Trophoblast cell (in vitro differentiated cells and primary cell): ENCODE measurements at regions not wholly inside any gene's neighbourhood (a gene's known extent, or its start where the extent isn't known, plus 50 kb on each side); places are given as distances from the start of the nearest gene placed in this dataset.

ENCODE experiments used
- DNase-seq, 2 donors: peaks; one replicate each; pipeline ENCODE4 v3.0.0-alpha.2; 2016
- H2AFZ ChIP-seq: 2 replicates; pipeline ENCODE4 v1.6.1; 2013; ENCODE audit warnings: low read length, moderate library complexity, mild to moderate bottlenecking; ENCODE audit not compliant: insufficient read depth, poor library complexity
- H2AK5ac ChIP-seq: 2 replicates; pipeline ENCODE4 v1.6.1; 2013; ENCODE audit warnings: mild to moderate bottlenecking, low read length
- H2BK120ac ChIP-seq: 2 replicates; pipeline ENCODE4 v1.6.1; 2013; ENCODE audit warnings: low read length, mild to moderate bottlenecking, moderate library complexity; ENCODE audit not compliant: insufficient read depth, poor library complexity
- H2BK12ac ChIP-seq: 2 replicates; pipeline ENCODE4 v1.6.1; 2013; ENCODE audit warnings: mild to moderate bottlenecking, low read length, moderate library complexity
- H2BK5ac ChIP-seq: 2 replicates; pipeline ENCODE4 v1.6.1; 2013; ENCODE audit warnings: low read length, low read depth, moderate library complexity, mild to moderate bottlenecking; ENCODE audit not compliant: poor library complexity
- H3K14ac ChIP-seq: 2 replicates; pipeline ENCODE4 v1.6.1; 2013; ENCODE audit warnings: mild to moderate bottlenecking, low read length
- H3K18ac ChIP-seq: 2 replicates; pipeline ENCODE4 v1.6.1; 2013; ENCODE audit warnings: mild to moderate bottlenecking, low read length
- H3K23ac ChIP-seq: 2 replicates; pipeline ENCODE4 v1.6.1; 2013; ENCODE audit warnings: low read length
- H3K27ac ChIP-seq: 2 replicates; pipeline ENCODE4 v1.5.1; 2013; ENCODE audit warnings: low read depth, mild to moderate bottlenecking, inconsistent platforms, low read length, moderate library complexity
- H3K27me3 ChIP-seq: 2 replicates; pipeline ENCODE4 v1.6.1; 2013; ENCODE audit warnings: inconsistent platforms, mild to moderate bottlenecking, low read length, moderate library complexity; ENCODE audit not compliant: insufficient read depth
- H3K36me3 ChIP-seq, 2 experiments: 1 replicate in 1 of 2; 2 replicates in 1 of 2; pipeline ENCODE4 v1.6.1; 2013; ENCODE audit warnings: low read length in 2 of 2, mild to moderate bottlenecking in 2 of 2, moderate library complexity in 1 of 2; ENCODE audit not compliant: insufficient read depth in 2 of 2, control insufficient read depth in 1 of 2
- H3K4ac ChIP-seq: 2 replicates; pipeline ENCODE4 v1.6.1; 2013; ENCODE audit warnings: low read depth, mild to moderate bottlenecking, low read length, moderate library complexity
- H3K4me1 ChIP-seq, 2 experiments: 1 replicate in 1 of 2; 2 replicates in 1 of 2; pipeline ENCODE4 v1.6.1; 2013; ENCODE audit warnings: low read length in 2 of 2, mild to moderate bottlenecking in 2 of 2, moderate library complexity in 1 of 2; ENCODE audit not compliant: insufficient read depth in 2 of 2, control insufficient read depth in 1 of 2
- H3K4me2 ChIP-seq: 2 replicates; pipeline ENCODE4 v1.6.1; 2013; ENCODE audit warnings: inconsistent platforms, mild to moderate bottlenecking, low read length, moderate library complexity
- H3K4me3 ChIP-seq: 2 replicates; pipeline ENCODE4 v1.5.1; 2013; ENCODE audit warnings: mild to moderate bottlenecking, low read depth, low read length, inconsistent platforms
- H3K79me1 ChIP-seq: one replicate; pipeline ENCODE4 v1.6.1; 2013; ENCODE audit warnings: low read length
- H3K79me2 ChIP-seq: 2 replicates; pipeline ENCODE4 v1.6.1; 2013; ENCODE audit warnings: low read length, mild to moderate bottlenecking; ENCODE audit not compliant: control insufficient read depth, insufficient read depth, poor library complexity
- H3K9ac ChIP-seq: 2 replicates; pipeline ENCODE4 v1.6.1; 2013; ENCODE audit warnings: mild to moderate bottlenecking, low read length
- H3K9me3 ChIP-seq: 2 replicates; pipeline ENCODE4 v1.6.1; 2013; ENCODE audit warnings: low read depth, mild to moderate bottlenecking, control low read depth, inconsistent platforms, low read length; ENCODE audit not compliant: insufficient read depth
- H4K12ac ChIP-seq: 2 replicates; pipeline ENCODE4 v1.6.1; 2013; ENCODE audit warnings: low read depth, mild to moderate bottlenecking, low read length, moderate library complexity
- H4K8ac ChIP-seq: 2 replicates; pipeline ENCODE4 v1.6.1; 2013; ENCODE audit warnings: low read depth, mild to moderate bottlenecking, low read length, moderate library complexity
- H4K91ac ChIP-seq: one replicate; pipeline ENCODE4 v1.6.1; 2013; ENCODE audit warnings: low read depth, mild to moderate bottlenecking, low read length, moderate library complexity
- WGBS: extraction: QIAGEN DNeasy Blood & Tissue Kit; methylation state at CpG from one replicate; pipeline ENCODE4 v1.1.7; 2013; ENCODE audit warnings: missing lambda C conversion rate; ENCODE audit not compliant: insufficient read length, insufficient coverage; ENCODE audit errors: extremely low coverage; 5-methylcytosine and 5-hydroxymethylcytosine counted together

- peaks cover 2% of the 10 kb centered on the region for H3K79me1 ChIP-seq
- no peak for DNase-seq
- H3K27me3 ChIP-seq = no peaks in the 10 kb centered on the region
- no peaks in the 10 kb centered on the region for H3K4me1 ChIP-seq
- no peak overlapping the region for H3K23ac ChIP-seq
- no peak overlapping the region for H2BK120ac ChIP-seq
- H3K4me2 ChIP-seq = no peak overlapping the region
- H3K79me2 ChIP-seq = no peaks in the 10 kb centered on the region
- no peak overlapping the region for H2AFZ ChIP-seq
- no CpG with 5 or more reads among the region's 5 CpGs for WGBS
- H3K27ac ChIP-seq = no peak overlapping the region
- no peak overlapping the region for H4K8ac ChIP-seq
- no peak overlapping the region for H2AK5ac ChIP-seq
- no peak overlapping the region for H2BK12ac ChIP-seq
- no peak overlapping the region for H3K4me3 ChIP-seq
- H3K4ac ChIP-seq = no peak overlapping the region
- no peak overlapping the region for H3K18ac ChIP-seq
- no peaks in the 10 kb centered on the region for H3K36me3 ChIP-seq
- H2BK5ac ChIP-seq = no peak overlapping the region
- peaks cover 3% of the 10 kb centered on the region for H3K9me3 ChIP-seq
- H4K12ac ChIP-seq = no peak overlapping the region
- no peak overlapping the region for H3K9ac ChIP-seq
- H3K14ac ChIP-seq = no peak overlapping the region
- no peak overlapping the region for H4K91ac ChIP-seq
These were observed 67.1 kb upstream of the ZMYND8 start for GRCh38 chr20:47423586-47423985.

GRCh38 chr20:47427067-47427466, 70.6 kb upstream of the ZMYND8 start:
- no peak overlapping the region for H4K8ac ChIP-seq
- H4K91ac ChIP-seq = no peak overlapping the region
- no peaks in the 10 kb centered on the region for H3K36me3 ChIP-seq
- WGBS = no CpG with 5 or more reads among the region's 2 CpGs
- no peak overlapping the region for H3K27ac ChIP-seq
- no peak overlapping the region for H4K12ac ChIP-seq
- no peak overlapping the region for H2BK12ac ChIP-seq
- no peak for DNase-seq
- H3K9ac ChIP-seq = no peak overlapping the region
- peaks cover 5 to 10% of the 10 kb centered on the region in 2 experiments for H3K4me1 ChIP-seq
- no peak overlapping the region for H2AFZ ChIP-seq
- H2AK5ac ChIP-seq = no peak overlapping the region
- H3K4me2 ChIP-seq = no peak overlapping the region
- H3K18ac ChIP-seq = no peak overlapping the region
- peaks cover 8% of the 10 kb centered on the region for H3K79me1 ChIP-seq
- H3K9me3 ChIP-seq = peaks cover 3% of the 10 kb centered on the region
- H3K4me3 ChIP-seq = no peak overlapping the region
- H3K23ac ChIP-seq = no peak overlapping the region
- H2BK120ac ChIP-seq = no peak overlapping the region
- H3K79me2 ChIP-seq = no peaks in the 10 kb centered on the region
- no peak overlapping the region for H3K4ac ChIP-seq
- no peaks in the 10 kb centered on the region for H3K27me3 ChIP-seq
- H2BK5ac ChIP-seq = no peak overlapping the region
- no peak overlapping the region for H3K14ac ChIP-seq

- Histone ChIP-seq H3K18ac (no peak overlapping the region), H3K27me3 (no peaks in the 10 kb centered on the region), H3K4ac (no peak overlapping the region), H3K4me1 (peaks cover 7 to 10% of the 10 kb centered on the region in 2 experiments), H4K8ac (no peak overlapping the region), H4K91ac (no peak overlapping the region), H3K4me3 (no peak overlapping the region), H3K79me2 (no peaks in the 10 kb centered on the region), H3K79me1 (peaks cover 9% of the 10 kb centered on the region), H2AK5ac (no peak overlapping the region), H2BK5ac (no peak overlapping the region), H3K36me3 (no peaks in the 10 kb centered on the region), H3K23ac (no peak overlapping the region), H2BK12ac (no peak overlapping the region), H3K9me3 (peaks cover 3% of the 10 kb centered on the region), H2BK120ac (no peak overlapping the region), H4K12ac (no peak overlapping the region), H3K9ac (no peak overlapping the region), H3K14ac (no peak overlapping the region), H3K27ac (no peak overlapping the region), H3K4me2 (no peak overlapping the region), H2AFZ (no peak overlapping the region)
- no peak for DNase-seq
- WGBS = no CpG with 5 or more reads among the region's 4 CpGs
These were observed 71.2 kb upstream of the ZMYND8 start for GRCh38 chr20:47427746-47428145.

GRCh38 chr20:47428164-47428563, 71.7 kb upstream of the ZMYND8 start:
- peak overlapping the region; percentile 35 for H3K27ac ChIP-seq
- no peak overlapping the region for H2BK5ac ChIP-seq
- H2BK12ac ChIP-seq = peak overlapping the region; percentile 10
- H4K8ac ChIP-seq = no peak overlapping the region
- peaks cover 3% of the 10 kb centered on the region for H3K9me3 ChIP-seq
- no peak overlapping the region for H3K18ac ChIP-seq
- no peak overlapping the region for H3K4me3 ChIP-seq
- H3K79me2 ChIP-seq = no peaks in the 10 kb centered on the region
- H3K27me3 ChIP-seq = no peaks in the 10 kb centered on the region
- H3K36me3 ChIP-seq = no peaks in the 10 kb centered on the region
- H4K12ac ChIP-seq = no peak overlapping the region
- no peak overlapping the region for H3K23ac ChIP-seq
- no CpG with 5 or more reads among the region's 3 CpGs for WGBS
- peaks cover 7 to 10% of the 10 kb centered on the region in 2 experiments for H3K4me1 ChIP-seq
- no peak overlapping the region for H3K4ac ChIP-seq
- DNase-seq = peak in 1 of 2 donors; percentile 21
- H3K79me1 ChIP-seq = peaks cover 11% of the 10 kb centered on the region
- H2BK120ac ChIP-seq = no peak overlapping the region
- H3K9ac ChIP-seq = no peak overlapping the region
- no peak overlapping the region for H3K14ac ChIP-seq
- no peak overlapping the region for H2AFZ ChIP-seq
- no peak overlapping the region for H2AK5ac ChIP-seq
- H4K91ac ChIP-seq = peak overlapping the region; percentile 7
- no peak overlapping the region for H3K4me2 ChIP-seq
